Thyroid gland (tissue), 4 donors: ENCODE measurements at regions not wholly inside any gene's neighbourhood (a gene's known extent, or its start where the extent isn't known, plus 50 kb on each side); places are given as distances from the start of the nearest gene placed in this dataset.

Experiments used
- CTCF ChIP-seq, 6 experiments: fragments of 200-600 bp in 3 of 6; fragments of 450-650 bp in 3 of 6; sonication (generic) in 3 of 6; IDR thresholded peaks; one replicate each; pipeline ENCODE4 v1.5.1; 2016 to 2019; ENCODE audit warnings: antibody characterized with exemption in 6 of 6, mild to moderate bottlenecking in 2 of 6, inconsistent platforms in 1 of 6, moderate library complexity in 1 of 6
- POLR2A ChIP-seq, 2 donors: fragments of 450-650 bp; IDR thresholded peaks; one replicate each; pipeline ENCODE4 v1.6.1; 2017; ENCODE audit warnings: antibody characterized with exemption in 2 of 2, mild to moderate bottlenecking in 2 of 2, moderate library complexity in 1 of 2

DNA sequence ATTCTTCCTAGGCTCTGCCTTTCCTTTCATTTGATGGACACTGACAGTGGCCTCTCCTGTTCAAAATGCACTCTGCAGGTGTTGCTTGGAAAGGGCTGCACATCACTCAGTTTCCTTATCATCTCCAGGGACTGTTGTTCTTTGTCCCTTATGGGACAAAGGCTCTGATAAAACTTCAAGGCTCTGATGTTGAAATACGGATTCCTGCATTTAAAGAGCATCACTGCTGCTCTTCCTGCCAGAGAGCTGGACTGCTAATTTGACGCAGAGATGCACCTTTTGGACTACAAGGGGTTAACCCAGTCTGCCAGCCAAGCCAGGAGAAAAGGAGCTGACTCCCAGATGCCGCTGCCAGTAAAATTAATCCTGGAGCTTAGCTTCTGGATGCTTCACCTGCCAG is 952.1 kb downstream of the DIAPH3 start:
- TF ChIP-seq POLR2A (IDR thresholded peaks at IDR 0.05) (no peak), CTCF (IDR thresholded peaks at IDR 0.05) (no peak)
